H1 (cell line): ENCODE measurements at regions not wholly inside any gene's neighbourhood (a gene's known extent, or its start where the extent isn't known, plus 50 kb on each side); places are given as distances from the start of the nearest gene placed in this dataset.
A peak's percentile ranks its signal among the peaks of the same experiment; 100 is the strongest.

Experiments used
- CTCF ChIA-PET: fragments of 300-600 bp; sonication (Branson Sonifier 250); formaldehyde crosslinking; loops from one replicate; lab custom pipeline; 2021; ENCODE audit not compliant: partially characterized antibody; lab: Charles Lee
- POLR2A ChIA-PET: fragments of 300-600 bp; sonication (Branson Sonifier 250); formaldehyde crosslinking; loops from one replicate; lab custom pipeline; 2021; ENCODE audit warnings: inconsistent platforms; ENCODE audit not compliant: partially characterized antibody; lab: Charles Lee
- DNase-seq, 2 experiments: peaks; one replicate each; pipeline versions ENCODE4 v3.0.0 to v3.0.0-alpha.2; 2010 to 2022; ENCODE audit warnings: low spot score in 2 of 2, low read depth in 1 of 2, mixed read lengths in 1 of 2
- FAIRE-seq: peaks from 2 replicates; lab custom pipeline; 2011; peaks lifted over from hg19 to GRCh38; lab: Jason Lieb, UNC
- H2AFZ ChIP-seq: 2 replicates; pipeline ENCODE4 v1.8.1; 2012; ENCODE audit warnings: low read length, inconsistent platforms
- H2AK5ac ChIP-seq: 2 replicates; pipeline ENCODE4 v1.6.1; 2013; ENCODE audit warnings: low read depth, low read length
- H2BK120ac ChIP-seq: replicated peaks from 2 replicates; pipeline ENCODE3; 2013; ENCODE audit warnings: low read depth, low read length, inconsistent platforms
- H2BK12ac ChIP-seq: 2 replicates; pipeline ENCODE4 v1.6.1; 2013; ENCODE audit warnings: low read depth, low read length
- H2BK15ac ChIP-seq: 2 replicates; pipeline ENCODE4 v1.6.1; 2013; ENCODE audit warnings: low read length
- H2BK20ac ChIP-seq: 2 replicates; pipeline ENCODE4 v1.6.1; 2013; ENCODE audit warnings: low read length
- H2BK5ac ChIP-seq: 2 replicates; pipeline ENCODE4 v1.6.1; 2013; ENCODE audit warnings: low read depth, low read length
- H3K14ac ChIP-seq: 2 replicates; pipeline ENCODE4 v1.6.1; 2013; ENCODE audit warnings: inconsistent platforms; ENCODE audit not compliant: insufficient read length
- H3K18ac ChIP-seq: 2 replicates; pipeline ENCODE4 v1.6.1; 2013; ENCODE audit warnings: low read length; ENCODE audit errors: extremely low read depth
- H3K23ac ChIP-seq: 2 replicates; pipeline ENCODE4 v1.6.1; 2013; ENCODE audit warnings: inconsistent platforms; ENCODE audit not compliant: insufficient read length
- H3K23me2 ChIP-seq: 2 replicates; pipeline ENCODE4 v1.6.1; 2013; ENCODE audit warnings: low read depth, low read length
- H3K27ac ChIP-seq: 2 replicates; pipeline ENCODE4 v1.6.1; 2011; ENCODE audit warnings: low read depth, low read length, inconsistent platforms
- H3K27me3 ChIP-seq, 4 experiments: replicated peaks in 1 of 4; 1 replicate in 1 of 4; 2 replicates in 3 of 4; pipeline versions ENCODE4 v1.6.1 to v1.8.1; 2011 to 2013; ENCODE audit warnings: low read length in 3 of 4, mild to moderate bottlenecking in 3 of 4, inconsistent platforms in 2 of 4, mixed read lengths in 2 of 4, moderate library complexity in 1 of 4; ENCODE audit not compliant: control insufficient read depth in 3 of 4, insufficient read depth in 3 of 4; ENCODE audit errors: extremely low read depth in 1 of 4
- H3K36me3 ChIP-seq, 4 experiments: 2 replicates each; pipeline versions ENCODE4 v1.6.1 to v1.8.1; 2011 to 2013; ENCODE audit warnings: mild to moderate bottlenecking in 4 of 4, low read length in 3 of 4, moderate library complexity in 2 of 4, control low read depth in 1 of 4, inconsistent platforms in 1 of 4; ENCODE audit not compliant: insufficient read depth in 4 of 4, control insufficient read depth in 2 of 4
- H3K4ac ChIP-seq: replicated peaks from 2 replicates; pipeline ENCODE3; 2013; ENCODE audit warnings: low read length, low read depth, mixed read lengths, inconsistent platforms; ENCODE audit not compliant: insufficient read length
- H3K4me1 ChIP-seq, 4 experiments: replicated peaks in 1 of 4; 1 replicate in 1 of 4; 2 replicates in 3 of 4; pipeline versions ENCODE4 v1.6.1 to v1.8.1; 2011 to 2013; ENCODE audit warnings: low read length in 3 of 4, inconsistent platforms in 2 of 4, mixed read lengths in 1 of 4; ENCODE audit not compliant: insufficient read depth in 4 of 4, control insufficient read depth in 3 of 4
- H3K4me2 ChIP-seq, 2 experiments: 2 replicates each; pipeline versions ENCODE4 v1.6.1 to v1.8.1; 2011 to 2013; ENCODE audit warnings: low read depth in 2 of 2, low read length in 2 of 2, control low read depth in 1 of 2, inconsistent platforms in 1 of 2, mild to moderate bottlenecking in 1 of 2; ENCODE audit not compliant: insufficient read depth in 1 of 2
- H3K4me3 ChIP-seq, 4 experiments: fragments of 200-600, 300-600 bp in 1 of 4; sonication (generic), shearing (Covaris generic), sonication (Bioruptor Twin) in 1 of 4; 2 replicates each; pipeline versions ENCODE4 v1.5.1 to v1.8.1; 2011 to 2016; ENCODE audit warnings: low read length in 4 of 4, low read depth in 3 of 4, control low read depth in 2 of 4, inconsistent platforms in 2 of 4, mild to moderate bottlenecking in 2 of 4, mixed read lengths in 1 of 4, moderate library complexity in 1 of 4; ENCODE audit not compliant: insufficient read depth in 2 of 4; ENCODE audit errors: extremely low read depth in 1 of 4
- H3K56ac ChIP-seq: replicated peaks from 2 replicates; pipeline ENCODE3; 2013; ENCODE audit warnings: low read depth, mild to moderate bottlenecking, mixed read lengths, low read length, inconsistent platforms; ENCODE audit not compliant: insufficient read length
- H3K79me1 ChIP-seq: 2 replicates; pipeline ENCODE4 v1.6.1; 2013; ENCODE audit warnings: low read depth, low read length, control low read depth
- H3K79me2 ChIP-seq, 2 experiments: 2 replicates each; pipeline versions ENCODE4 v1.6.1 to v1.8.1; 2012 to 2013; ENCODE audit warnings: low read length in 2 of 2, mild to moderate bottlenecking in 2 of 2, inconsistent platforms in 1 of 2; ENCODE audit not compliant: insufficient read depth in 2 of 2, control insufficient read depth in 1 of 2
- H3K9ac ChIP-seq, 4 experiments: replicated peaks in 1 of 4; 1 replicate in 1 of 4; 2 replicates in 3 of 4; pipeline versions ENCODE4 v1.6.1 to v1.8.1; 2011 to 2013; ENCODE audit warnings: low read depth in 3 of 4, low read length in 3 of 4, control low read depth in 2 of 4, mild to moderate bottlenecking in 2 of 4, moderate library complexity in 2 of 4, inconsistent platforms in 1 of 4; ENCODE audit errors: extremely low read depth in 1 of 4
- H3K9me3 ChIP-seq, 2 experiments: 2 replicates each; pipeline versions ENCODE4 v1.6.1 to v1.8.1; 2012 to 2013; ENCODE audit warnings: mild to moderate bottlenecking in 2 of 2, moderate library complexity in 2 of 2, control low read depth in 1 of 2, inconsistent platforms in 1 of 2, low read depth in 1 of 2, low read length in 1 of 2, mixed read lengths in 1 of 2; ENCODE audit not compliant: insufficient read depth in 2 of 2
- H4K20me1 ChIP-seq, 2 experiments: replicated peaks in 1 of 2; 2 replicates each; pipeline versions ENCODE3 to v1.8.1; 2011 to 2013; ENCODE audit warnings: inconsistent platforms in 2 of 2, low read length in 2 of 2, mild to moderate bottlenecking in 1 of 2; ENCODE audit not compliant: insufficient read depth in 2 of 2, control insufficient read depth in 1 of 2
- H4K5ac ChIP-seq: 2 replicates; pipeline ENCODE4 v1.6.1; 2013; ENCODE audit warnings: low read length, low read depth, mixed read lengths, inconsistent platforms; ENCODE audit not compliant: insufficient read length
- H4K8ac ChIP-seq: 2 replicates; pipeline ENCODE4 v1.8.0; 2013; ENCODE audit warnings: mild to moderate bottlenecking, moderate library complexity, low read length, inconsistent platforms; ENCODE audit not compliant: insufficient read depth; ENCODE audit errors: extremely low read depth
- H4K91ac ChIP-seq: replicated peaks from 2 replicates; pipeline ENCODE3; 2013; ENCODE audit warnings: low read length, mixed read lengths, inconsistent platforms; ENCODE audit not compliant: insufficient read length
- ASH2L ChIP-seq: fragments of 200-600, 300-600 bp; sonication (generic); IDR thresholded peaks from one replicate; pipeline ENCODE4 v1.7.1; 2017; ENCODE audit warnings: low read length
- ATF3 ChIP-seq: IDR thresholded peaks from 2 replicates; pipeline ENCODE4 v1.6.1; 2011; ENCODE audit warnings: low read depth, mild to moderate bottlenecking, low read length; ENCODE audit not compliant: insufficient read depth
- GABPA ChIP-seq: IDR thresholded peaks from 2 replicates; pipeline ENCODE4 v1.6.1; 2011; ENCODE audit warnings: mild to moderate bottlenecking, low read length, moderate library complexity, borderline replicate concordance; ENCODE audit not compliant: insufficient read depth
- HDAC6 ChIP-seq: IDR thresholded peaks from one replicate; pipeline ENCODE4 v1.7.1; 2012; ENCODE audit warnings: low read depth, mild to moderate bottlenecking, inconsistent platforms, low read length, moderate library complexity
- JUND ChIP-seq: IDR thresholded peaks from 2 replicates; pipeline ENCODE4 v1.6.1; 2011; ENCODE audit warnings: mild to moderate bottlenecking, improper control_type of control experiment, low read length
- NANOG ChIP-seq: IDR thresholded peaks from 2 replicates; pipeline ENCODE4 v1.6.1; 2011; ENCODE audit warnings: low read length, low read depth, mild to moderate bottlenecking, inconsistent platforms; ENCODE audit not compliant: insufficient read depth, poor library complexity, severe bottlenecking
- PHF8 ChIP-seq: fragments of 200-600 bp; sonication (generic); conservative IDR thresholded peaks from 2 replicates; pipeline ENCODE4 v1.7.1; 2012; ENCODE audit warnings: low read depth, mild to moderate bottlenecking, inconsistent platforms, low read length, moderate library complexity
- POLR2AphosphoS5 ChIP-seq: IDR thresholded peaks from 2 replicates; pipeline ENCODE4 v1.6.1; 2011; ENCODE audit warnings: low read depth, low read length
- SIN3A ChIP-seq, 2 experiments: IDR thresholded peaks in 1 of 2; conservative IDR thresholded peaks in 1 of 2; 2 replicates each; pipeline ENCODE4 v1.6.1; 2011 to 2012; ENCODE audit warnings: low read length in 2 of 2, improper control_type of control experiment in 1 of 2, low read depth in 1 of 2, mild to moderate bottlenecking in 1 of 2
- SUZ12 ChIP-seq: fragments of 200-600 bp; sonication (generic); IDR thresholded peaks from 2 replicates; pipeline ENCODE4 v1.6.1; 2012; ENCODE audit warnings: mild to moderate bottlenecking, inconsistent platforms, low read length, moderate library complexity, mixed read lengths
- TEAD4 ChIP-seq: IDR thresholded peaks from 2 replicates; pipeline ENCODE4 v1.6.1; 2012; ENCODE audit warnings: low read depth, low read length, inconsistent platforms, mixed read lengths
- WGBS, 2 experiments: shearing (Covaris generic) in 1 of 2; methylation state at CpG; one replicate each; pipeline versions ENCODE4 v1.1.6 to v1.1.7; 2013 to 2015; ENCODE audit warnings: low lambda C conversion rate in 2 of 2, mixed read lengths in 2 of 2, inconsistent platforms in 1 of 2, low coverage in 1 of 2, missing lambda C conversion rate in 1 of 2; ENCODE audit not compliant: insufficient replicate concordance in 2 of 2, insufficient coverage in 1 of 2, insufficient read length in 1 of 2; ENCODE audit errors: extremely low coverage in 1 of 2, missing lambda C conversion rate in 1 of 2; 5-methylcytosine and 5-hydroxymethylcytosine counted together

DNA sequence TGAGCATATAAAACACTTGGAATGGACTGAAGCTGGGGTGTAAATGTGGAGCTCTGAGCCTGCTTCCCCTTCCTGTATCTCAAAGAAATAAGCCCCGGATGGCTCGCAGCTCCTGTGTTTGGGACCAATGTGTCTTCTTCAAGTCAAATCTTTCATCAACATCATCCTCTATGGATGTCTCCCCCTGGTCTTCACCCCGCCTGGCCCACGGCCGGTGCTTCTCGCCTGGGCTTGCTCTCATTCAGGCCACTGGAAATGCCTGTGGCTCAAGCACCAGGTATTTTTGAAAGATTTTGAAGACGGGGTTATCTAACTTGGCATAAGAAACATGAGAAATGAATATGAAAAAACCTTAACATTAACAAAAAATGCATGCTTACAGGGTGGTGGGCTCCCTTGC is 769.8 kb downstream of the BRD1 start:
- Histone ChIP-seq H2BK120ac (no peak overlapping the region), H3K27ac (no peak overlapping the region), H4K5ac (no peak overlapping the region), H3K4ac (no peak overlapping the region), H3K4me3 (no peak overlapping the region), H3K4me1 (peaks cover 2 to 12% (median 5%) of the 10 kb centered on the region in 4 experiments), H3K79me2 (no peaks in the 10 kb centered on the region), H3K18ac (no peak overlapping the region), H3K36me3 (no peaks in the 10 kb centered on the region), H2AFZ (no peak overlapping the region), H4K20me1 (no peaks in the 10 kb centered on the region), H3K23ac (no peak overlapping the region), H2AK5ac (no peak overlapping the region), H3K79me1 (no peaks in the 10 kb centered on the region), H3K56ac (no peak overlapping the region), H3K9me3 (no peaks in the 10 kb centered on the region), H3K4me2 (no peak overlapping the region), H2BK5ac (no peak overlapping the region), H3K14ac (no peak overlapping the region), H2BK20ac (no peak overlapping the region), H2BK15ac (no peak overlapping the region), H4K8ac (no peak overlapping the region), H3K23me2 (no peaks in the 10 kb centered on the region), H4K91ac (peak overlapping the region; percentile 50), H2BK12ac (no peak overlapping the region), H3K9ac (no peak overlapping the region), H3K27me3 (no peaks in the 10 kb centered on the region)
- ChIA-PET POLR2A (interaction anchor here (0.9 kb wide), 1 partner anchor 212 kb away, joined by 3 read pairs; no protein-coding TSS in a partner anchor), CTCF (interaction anchor here (5.6 kb wide), 1 partner anchor 11 kb away, joined by 34 read pairs; no protein-coding TSS in a partner anchor)
- DNase-seq (no peak), FAIRE-seq (no peak)
- WGBS, 2 experiments, result 85% methylated on average over 7 of the region's 7 CpGs; no CpG with 5 or more reads in 1 of the 2 experiments
- TF ChIP-seq ATF3 (no peak), NANOG (no peak), GABPA (no peak), JUND (no peak), TEAD4 (no peak), SUZ12 (no peak), POLR2AphosphoS5 (no peak), HDAC6 (no peak), SIN3A (conservative IDR thresholded peaks at IDR 0.05 in 1 of 2, IDR thresholded peaks at IDR 0.05 in 1 of 2; ENCODE audit: low read depth in 1 of 2, low read length in 2 of 2) (no peak), ASH2L (no peak), PHF8 (no peak)
